ENCODE measurements at regions not wholly inside any gene's neighbourhood (a gene's known extent, or its start where the extent isn't known, plus 50 kb on each side); places are given as distances from the start of the nearest gene placed in this dataset.

GRCh38 chr4:31324814-31325213 is 604.6 kb downstream of the PCDH7 start:
- no peak overlapping the region for H3K4me3 Mint-ChIP-seq (ENCODE audit: unreplicated experiment)

GRCh38 chr4:31325300-31325699 is 605.1 kb downstream of the PCDH7 start:
- no peaks in the 10 kb centered on the region for H3K36me3 Mint-ChIP-seq (ENCODE audit: unreplicated experiment)
- no peak overlapping the region for H3K4me3 Mint-ChIP-seq (ENCODE audit: unreplicated experiment)
- no peak for TF ChIP-seq CTCF (IDR thresholded peaks at IDR 0.05)
- no peaks in the 10 kb centered on the region for H3K27me3 Mint-ChIP-seq (ENCODE audit: unreplicated experiment)
- no peaks in the 10 kb centered on the region for H3K4me1 Mint-ChIP-seq (ENCODE audit: unreplicated experiment)
- H3K9me3 Mint-ChIP-seq (ENCODE audit: unreplicated experiment) = peaks cover 3% of the 10 kb centered on the region
- no peak for DNase-seq (ENCODE audit: extremely low spot score, unreplicated experiment)
- no peak overlapping the region for H3K27ac Mint-ChIP-seq (ENCODE audit: unreplicated experiment)

More at GRCh38 chr4:31324814-31325213, 604.6 kb downstream of the PCDH7 start:
- no peaks in the 10 kb centered on the region for H3K4me1 Mint-ChIP-seq (ENCODE audit: unreplicated experiment)
- no peaks in the 10 kb centered on the region for H3K36me3 Mint-ChIP-seq (ENCODE audit: unreplicated experiment)
- no peak overlapping the region for H3K27ac Mint-ChIP-seq (ENCODE audit: unreplicated experiment)
- peaks cover 3% of the 10 kb centered on the region for H3K9me3 Mint-ChIP-seq (ENCODE audit: unreplicated experiment)
- TF ChIP-seq CTCF (IDR thresholded peaks at IDR 0.05) = no peak
- no peaks in the 10 kb centered on the region for H3K27me3 Mint-ChIP-seq (ENCODE audit: unreplicated experiment)
- no peak for DNase-seq (ENCODE audit: extremely low spot score, unreplicated experiment)

GRCh38 chr4:31327031-31327430 is 606.9 kb downstream of the PCDH7 start:
- no peak for DNase-seq (ENCODE audit: extremely low spot score, unreplicated experiment)
- no peaks in the 10 kb centered on the region for H3K9me3 Mint-ChIP-seq (ENCODE audit: unreplicated experiment)
- no peaks in the 10 kb centered on the region for H3K36me3 Mint-ChIP-seq (ENCODE audit: unreplicated experiment)
- TF ChIP-seq CTCF (IDR thresholded peaks at IDR 0.05) = no peak
- H3K27ac Mint-ChIP-seq (ENCODE audit: unreplicated experiment) = no peak overlapping the region
- H3K27me3 Mint-ChIP-seq (ENCODE audit: unreplicated experiment) = no peaks in the 10 kb centered on the region
- H3K4me3 Mint-ChIP-seq (ENCODE audit: unreplicated experiment) = no peak overlapping the region
- H3K4me1 Mint-ChIP-seq (ENCODE audit: unreplicated experiment) = no peaks in the 10 kb centered on the region

- no peaks in the 10 kb centered on the region for H3K27me3 Mint-ChIP-seq (ENCODE audit: unreplicated experiment)
- no peaks in the 10 kb centered on the region for H3K36me3 Mint-ChIP-seq (ENCODE audit: unreplicated experiment)
- H3K27ac Mint-ChIP-seq (ENCODE audit: unreplicated experiment) = no peak overlapping the region
- no peak overlapping the region for H3K4me3 Mint-ChIP-seq (ENCODE audit: unreplicated experiment)
- TF ChIP-seq CTCF (IDR thresholded peaks at IDR 0.05) = no peak
- no peaks in the 10 kb centered on the region for H3K9me3 Mint-ChIP-seq (ENCODE audit: unreplicated experiment)
- DNase-seq (ENCODE audit: extremely low spot score, unreplicated experiment) = no peak
- H3K4me1 Mint-ChIP-seq (ENCODE audit: unreplicated experiment) = peaks cover 5% of the 10 kb centered on the region
These were observed 608.8 kb downstream of the PCDH7 start for GRCh38 chr4:31328932-31329331.

GRCh38 chr4:31334086-31334910 is 614.1 kb downstream of the PCDH7 start:
- H3K36me3 Mint-ChIP-seq (ENCODE audit: unreplicated experiment) = peaks cover 3% of the 10 kb centered on the region
- H3K4me1 Mint-ChIP-seq (ENCODE audit: unreplicated experiment) = peaks cover 13% of the 10 kb centered on the region
- TF ChIP-seq CTCF (IDR thresholded peaks at IDR 0.05) = no peak
- DNase-seq (ENCODE audit: extremely low spot score, unreplicated experiment) = no peak
- H3K4me3 Mint-ChIP-seq (ENCODE audit: unreplicated experiment) = no peak overlapping the region
- no peaks in the 10 kb centered on the region for H3K27me3 Mint-ChIP-seq (ENCODE audit: unreplicated experiment)
- H3K9me3 Mint-ChIP-seq (ENCODE audit: unreplicated experiment) = no peaks in the 10 kb centered on the region
- peak overlapping the region; percentile 11 for H3K27ac Mint-ChIP-seq (ENCODE audit: unreplicated experiment)
